MM.1S (cell line): ENCODE measurements at regions not wholly inside any gene's neighbourhood (a gene's known extent, or its start where the extent isn't known, plus 50 kb on each side); places are given as distances from the start of the nearest gene placed in this dataset.

Experiments used
- DNase-seq: peaks from one replicate; pipeline ENCODE4 v3.0.0-alpha.2; 2015
- H2AFZ ChIP-seq: fragments of 300-600 bp; sonication (generic); 2 replicates; pipeline ENCODE4 v1.6.0; 2016; ENCODE audit warnings: antibody characterized with exemption, low read length
- H3F3A ChIP-seq: fragments of 300-600 bp; sonication (generic); 2 replicates; pipeline ENCODE4 v1.6.1; 2016; ENCODE audit warnings: mild to moderate bottlenecking, antibody characterized with exemption, low read length, moderate library complexity, mixed read lengths; ENCODE audit not compliant: insufficient read depth
- H3K27ac ChIP-seq: fragments of 300-600 bp; sonication (generic); 2 replicates; pipeline ENCODE4 v1.5.1; 2016; ENCODE audit warnings: mild to moderate bottlenecking, low read length
- H3K27me3 ChIP-seq: fragments of 300-600 bp; sonication (generic); replicated peaks from 2 replicates; pipeline ENCODE4 v1.6.0; 2016; ENCODE audit warnings: low read length; ENCODE audit not compliant: insufficient read depth
- H3K36me3 ChIP-seq: fragments of 300-600 bp; sonication (generic); replicated peaks from 2 replicates; pipeline ENCODE4 v1.6.1; 2016; ENCODE audit warnings: mild to moderate bottlenecking, low read length, mixed read lengths; ENCODE audit not compliant: insufficient read depth
- H3K4me1 ChIP-seq: fragments of 300-600 bp; sonication (generic); 2 replicates; pipeline ENCODE4 v1.6.1; 2016; ENCODE audit warnings: low read length, mixed read lengths
- H3K4me2 ChIP-seq: fragments of 300-600 bp; sonication (generic); 2 replicates; pipeline ENCODE4 v1.6.0; 2016; ENCODE audit warnings: low read depth, low read length
- H3K4me3 ChIP-seq: fragments of 300-600 bp; sonication (generic); 2 replicates; pipeline ENCODE4 v1.5.1; 2016; ENCODE audit warnings: low read length, mixed read lengths
- H3K79me2 ChIP-seq: fragments of 300-600 bp; sonication (generic); 2 replicates; pipeline ENCODE4 v1.6.1; 2016; ENCODE audit warnings: mixed run types, low read length, mixed read lengths
- H3K9ac ChIP-seq: fragments of 300-600 bp; sonication (generic); 2 replicates; pipeline ENCODE4 v1.6.1; 2016; ENCODE audit warnings: low read length, mixed read lengths
- H3K9me2 ChIP-seq: fragments of 300-600 bp; sonication (generic); replicated peaks from 2 replicates; pipeline ENCODE4 v1.6.1; 2016; ENCODE audit warnings: mild to moderate bottlenecking, low read length, mixed read lengths; ENCODE audit not compliant: insufficient read depth
- H3K9me3 ChIP-seq: fragments of 300-600 bp; sonication (generic); replicated peaks from 2 replicates; pipeline ENCODE4 v1.6.1; 2016; ENCODE audit warnings: mild to moderate bottlenecking, low read length, mixed read lengths; ENCODE audit not compliant: insufficient read depth
- H4K20me1 ChIP-seq: fragments of 300-600 bp; sonication (generic); 2 replicates; pipeline ENCODE4 v1.6.1; 2016; ENCODE audit warnings: mild to moderate bottlenecking, low read length, moderate library complexity, mixed read lengths; ENCODE audit not compliant: insufficient read depth
- EZH2 ChIP-seq: fragments of 300-600 bp; sonication (generic); optimal IDR thresholded peaks from 2 replicates; pipeline ENCODE3; 2017; ENCODE audit warnings: low read depth, mild to moderate bottlenecking, antibody characterized with exemption, low read length, mixed read lengths
- EZH2phosphoT487 ChIP-seq: fragments of 300-600 bp; sonication (generic); IDR thresholded peaks from 2 replicates; pipeline ENCODE4 v1.6.1; 2018; ENCODE audit warnings: antibody characterized with exemption, low read length
- TF ChIP-seq, protein P1 (sequence below): fragments of 300-600 bp; sonication (generic); IDR thresholded peaks from 2 replicates; pipeline ENCODE4 v1.5.1; 2016; ENCODE audit warnings: antibody characterized with exemption, low read length, mixed read lengths

GRCh38 chrX:124960454-124960853 is 359.2 kb upstream of the TEX13C start:
- H3K9ac ChIP-seq, result no peak overlapping the region
- H3F3A ChIP-seq, result no peaks in the 10 kb centered on the region
- no peak for DNase-seq
- no peak overlapping the region for H2AFZ ChIP-seq
- TF ChIP-seq, protein P1, sequence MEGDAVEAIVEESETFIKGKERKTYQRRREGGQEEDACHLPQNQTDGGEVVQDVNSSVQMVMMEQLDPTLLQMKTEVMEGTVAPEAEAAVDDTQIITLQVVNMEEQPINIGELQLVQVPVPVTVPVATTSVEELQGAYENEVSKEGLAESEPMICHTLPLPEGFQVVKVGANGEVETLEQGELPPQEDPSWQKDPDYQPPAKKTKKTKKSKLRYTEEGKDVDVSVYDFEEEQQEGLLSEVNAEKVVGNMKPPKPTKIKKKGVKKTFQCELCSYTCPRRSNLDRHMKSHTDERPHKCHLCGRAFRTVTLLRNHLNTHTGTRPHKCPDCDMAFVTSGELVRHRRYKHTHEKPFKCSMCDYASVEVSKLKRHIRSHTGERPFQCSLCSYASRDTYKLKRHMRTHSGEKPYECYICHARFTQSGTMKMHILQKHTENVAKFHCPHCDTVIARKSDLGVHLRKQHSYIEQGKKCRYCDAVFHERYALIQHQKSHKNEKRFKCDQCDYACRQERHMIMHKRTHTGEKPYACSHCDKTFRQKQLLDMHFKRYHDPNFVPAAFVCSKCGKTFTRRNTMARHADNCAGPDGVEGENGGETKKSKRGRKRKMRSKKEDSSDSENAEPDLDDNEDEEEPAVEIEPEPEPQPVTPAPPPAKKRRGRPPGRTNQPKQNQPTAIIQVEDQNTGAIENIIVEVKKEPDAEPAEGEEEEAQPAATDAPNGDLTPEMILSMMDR, result no peak
- no peak for TF ChIP-seq EZH2phosphoT487
- TF ChIP-seq EZH2, result no peak
- H4K20me1 ChIP-seq, result no peaks in the 10 kb centered on the region
- no peaks in the 10 kb centered on the region for H3K9me3 ChIP-seq
- no peak overlapping the region for H3K4me2 ChIP-seq
- no peaks in the 10 kb centered on the region for H3K79me2 ChIP-seq
- H3K4me1 ChIP-seq, result no peaks in the 10 kb centered on the region
- no peaks in the 10 kb centered on the region for H3K27me3 ChIP-seq
- no peaks in the 10 kb centered on the region for H3K36me3 ChIP-seq
- H3K4me3 ChIP-seq, result no peak overlapping the region
- no peak overlapping the region for H3K27ac ChIP-seq
- H3K9me2 ChIP-seq, result no peaks in the 10 kb centered on the region

DNA sequence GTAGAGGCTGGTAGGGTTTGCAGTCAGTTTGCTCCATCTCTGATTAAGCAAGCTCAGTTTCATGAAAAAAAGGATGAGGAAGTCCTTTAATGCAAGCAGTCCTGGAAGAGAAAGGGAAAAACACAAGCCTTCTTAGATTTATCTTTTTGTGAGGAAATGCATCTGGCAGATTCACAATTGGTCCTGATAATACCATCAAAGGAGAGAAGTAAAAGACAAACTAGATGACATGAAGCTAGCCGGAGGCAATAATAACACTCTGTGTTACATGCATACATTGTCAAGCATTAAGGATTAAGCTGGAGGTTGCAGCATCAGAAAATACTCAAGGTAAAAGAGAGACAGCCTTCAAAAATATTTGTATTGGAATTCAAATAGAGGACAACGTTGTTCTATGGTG is 356.0 kb upstream of the TEX13C start, which contains the start of gene TENM1:
TENM1 (minus strand) TSS at position 101 of the 400 bp plus-strand sequence.
- DNase-seq, result no peak
- Histone ChIP-seq H3K4me2 (no peak within 1 kb of the TSS), H3K36me3 (no peaks in the 10 kb centered on the region), H3K79me2 (no peaks in the 10 kb centered on the region), H3K4me3 (no peak within 1 kb of the TSS), H3K27me3 (no peaks in the 10 kb centered on the region), H3K27ac (no peak within 1 kb of the TSS), H2AFZ (no peak within 1 kb of the TSS), H3K9ac (no peak within 1 kb of the TSS), H3F3A (no peaks in the 10 kb centered on the region), H4K20me1 (no peaks in the 10 kb centered on the region), H3K9me2 (no peaks in the 10 kb centered on the region), H3K4me1 (no peaks in the 10 kb centered on the region), H3K9me3 (no peaks in the 10 kb centered on the region)
- TF ChIP-seq, protein P1, result no peak
- no peak for TF ChIP-seq EZH2
- TF ChIP-seq EZH2phosphoT487, result no peak

DNA sequence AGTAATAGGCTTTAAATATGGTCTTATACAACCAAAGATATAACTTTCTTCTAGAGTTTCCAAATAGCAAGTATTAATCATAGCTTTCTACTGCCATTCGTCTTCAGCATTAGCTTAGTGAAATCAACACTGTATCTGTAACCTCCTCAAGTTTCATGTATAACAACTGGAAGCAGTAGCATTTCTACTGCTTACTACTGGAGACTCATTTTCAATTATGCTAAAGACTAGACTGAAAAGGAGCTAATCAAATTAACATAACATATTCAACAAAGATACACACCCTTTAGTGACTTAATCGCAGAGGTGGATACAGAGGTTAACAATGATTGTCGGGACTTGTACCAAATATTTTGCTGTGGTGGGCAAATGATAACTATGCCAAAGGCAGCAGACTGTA is 344.2 kb upstream of the TEX13C start:
- no peaks in the 10 kb centered on the region for H4K20me1 ChIP-seq
- no peak overlapping the region for H3K9ac ChIP-seq
- no peaks in the 10 kb centered on the region for H3K9me3 ChIP-seq
- H3K4me1 ChIP-seq, result no peaks in the 10 kb centered on the region
- H3F3A ChIP-seq, result no peaks in the 10 kb centered on the region
- no peaks in the 10 kb centered on the region for H3K79me2 ChIP-seq
- no peaks in the 10 kb centered on the region for H3K36me3 ChIP-seq
- no peak overlapping the region for H2AFZ ChIP-seq
- H3K27me3 ChIP-seq, result no peaks in the 10 kb centered on the region
- TF ChIP-seq EZH2, result no peak
- no peaks in the 10 kb centered on the region for H3K9me2 ChIP-seq
- no peak overlapping the region for H3K4me3 ChIP-seq
- H3K27ac ChIP-seq, result no peak overlapping the region
- H3K4me2 ChIP-seq, result no peak overlapping the region
- DNase-seq, result no peak

DNA sequence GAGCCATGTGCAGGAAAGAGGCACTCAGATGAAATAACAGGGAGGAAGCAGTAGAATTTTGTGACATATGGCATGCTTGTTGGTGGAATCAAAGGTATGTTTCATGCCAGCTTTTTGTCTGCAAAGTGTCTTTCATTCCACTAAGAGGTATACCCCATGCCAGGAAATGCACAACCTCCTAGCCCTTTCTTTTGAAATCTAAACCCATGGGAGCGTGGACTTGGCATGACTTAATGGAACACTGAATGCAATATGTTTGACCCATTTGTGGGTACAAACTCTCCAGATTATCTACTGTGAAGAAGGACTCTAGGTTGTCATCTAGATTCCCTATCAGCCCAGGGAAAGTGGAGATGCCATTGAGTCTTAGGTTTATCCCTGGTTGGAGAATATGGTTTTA is 338.3 kb upstream of the TEX13C start:
- Histone ChIP-seq H3F3A (no peaks in the 10 kb centered on the region), H3K36me3 (no peaks in the 10 kb centered on the region), H3K79me2 (no peaks in the 10 kb centered on the region), H3K27me3 (no peaks in the 10 kb centered on the region), H3K9ac (no peak overlapping the region), H3K9me2 (no peaks in the 10 kb centered on the region), H3K4me2 (no peak overlapping the region), H3K4me3 (no peak overlapping the region), H3K9me3 (no peaks in the 10 kb centered on the region), H3K4me1 (no peaks in the 10 kb centered on the region), H4K20me1 (no peaks in the 10 kb centered on the region), H3K27ac (no peak overlapping the region), H2AFZ (no peak overlapping the region)
- TF ChIP-seq, protein P1, result no peak
- TF ChIP-seq EZH2 (no peak), EZH2phosphoT487 (no peak)
- no peak for DNase-seq
